Hepatocyte (in vitro differentiated cells): ENCODE measurements at regions not wholly inside any gene's neighbourhood (a gene's known extent, or its start where the extent isn't known, plus 50 kb on each side); places are given as distances from the start of the nearest gene placed in this dataset.
A peak's percentile ranks its signal among the peaks of the same experiment; 100 is the strongest.
"Not testable (repeated sequence)": the region's sequence is repeated elsewhere in the genome, so short reads cannot be mapped to it uniquely, and the experiment has no call there.

ENCODE experiments used
- DNase-seq: peaks from one replicate; pipeline ENCODE4 v3.0.0-alpha.2; 2016; ENCODE audit warnings: low spot score
- H2AFZ ChIP-seq: fragments of 200-600 bp; sonication (generic); 2 replicates; pipeline ENCODE4 v1.6.0; 2016; ENCODE audit warnings: antibody characterized with exemption, mild to moderate bottlenecking
- H3K27ac ChIP-seq: fragments of 200-600 bp; sonication (generic); 2 replicates; pipeline ENCODE4 v1.5.1; 2016; ENCODE audit warnings: mild to moderate bottlenecking
- H3K27me3 ChIP-seq: fragments of 200-600 bp; sonication (generic); 2 replicates; pipeline ENCODE4 v1.6.1; 2016
- H3K36me3 ChIP-seq: fragments of 200-600 bp; sonication (generic); replicated peaks from 2 replicates; pipeline ENCODE4 v1.5.1; 2016; ENCODE audit warnings: low read depth; ENCODE audit not compliant: insufficient read depth
- H3K4me1 ChIP-seq: fragments of 200-600 bp; sonication (generic); 2 replicates; pipeline ENCODE4 v1.5.1; 2016; ENCODE audit warnings: mild to moderate bottlenecking, moderate library complexity; ENCODE audit not compliant: insufficient read depth
- H3K4me2 ChIP-seq: fragments of 200-600 bp; sonication (generic); 2 replicates; pipeline ENCODE4 v1.6.0; 2016
- H3K4me3 ChIP-seq: fragments of 200-600 bp; sonication (generic); 2 replicates; pipeline ENCODE4 v1.5.1; 2016; ENCODE audit warnings: mild to moderate bottlenecking
- H3K79me2 ChIP-seq: fragments of 200-600 bp; sonication (generic); 2 replicates; pipeline ENCODE4 v1.6.0; 2017; ENCODE audit warnings: mild to moderate bottlenecking
- H3K9me2 ChIP-seq: fragments of 200-600 bp; sonication (generic); replicated peaks from 2 replicates; pipeline ENCODE4 v1.6.0; 2017; ENCODE audit warnings: mild to moderate bottlenecking; ENCODE audit not compliant: insufficient read depth
- H3K9me3 ChIP-seq: fragments of 200-600 bp; sonication (generic); 2 replicates; pipeline ENCODE4 v1.5.1; 2016; ENCODE audit warnings: low read depth, mild to moderate bottlenecking
- H4K20me1 ChIP-seq: fragments of 200-600 bp; sonication (generic); 2 replicates; pipeline ENCODE4 v1.6.0; 2016; ENCODE audit warnings: mild to moderate bottlenecking; ENCODE audit not compliant: insufficient read depth, poor library complexity, severe bottlenecking
- EZH2 ChIP-seq: fragments of 200-600 bp; sonication (generic); IDR thresholded peaks from 2 replicates; pipeline ENCODE4 v1.6.1; 2016; ENCODE audit warnings: antibody characterized with exemption, mild to moderate bottlenecking, borderline replicate concordance
- EZH2phosphoT487 ChIP-seq: fragments of 200-600 bp; sonication (generic); IDR thresholded peaks from one replicate; pipeline ENCODE4 v1.6.1; 2018; ENCODE audit warnings: antibody characterized with exemption, mild to moderate bottlenecking, low read depth, moderate library complexity; ENCODE audit not compliant: unreplicated experiment, severe bottlenecking
- WGBS: methylation state at CpG from one replicate; pipeline ENCODE4 v1.1.6; 2016; ENCODE audit warnings: low lambda C conversion rate; ENCODE audit errors: missing lambda C conversion rate; 5-methylcytosine and 5-hydroxymethylcytosine counted together
- TF ChIP-seq, protein P1 (sequence below): fragments of 200-600 bp; sonication (generic); IDR thresholded peaks from 2 replicates; pipeline ENCODE4 v1.5.1; 2016; ENCODE audit warnings: antibody characterized with exemption, mild to moderate bottlenecking; ENCODE audit not compliant: poor library complexity

DNA sequence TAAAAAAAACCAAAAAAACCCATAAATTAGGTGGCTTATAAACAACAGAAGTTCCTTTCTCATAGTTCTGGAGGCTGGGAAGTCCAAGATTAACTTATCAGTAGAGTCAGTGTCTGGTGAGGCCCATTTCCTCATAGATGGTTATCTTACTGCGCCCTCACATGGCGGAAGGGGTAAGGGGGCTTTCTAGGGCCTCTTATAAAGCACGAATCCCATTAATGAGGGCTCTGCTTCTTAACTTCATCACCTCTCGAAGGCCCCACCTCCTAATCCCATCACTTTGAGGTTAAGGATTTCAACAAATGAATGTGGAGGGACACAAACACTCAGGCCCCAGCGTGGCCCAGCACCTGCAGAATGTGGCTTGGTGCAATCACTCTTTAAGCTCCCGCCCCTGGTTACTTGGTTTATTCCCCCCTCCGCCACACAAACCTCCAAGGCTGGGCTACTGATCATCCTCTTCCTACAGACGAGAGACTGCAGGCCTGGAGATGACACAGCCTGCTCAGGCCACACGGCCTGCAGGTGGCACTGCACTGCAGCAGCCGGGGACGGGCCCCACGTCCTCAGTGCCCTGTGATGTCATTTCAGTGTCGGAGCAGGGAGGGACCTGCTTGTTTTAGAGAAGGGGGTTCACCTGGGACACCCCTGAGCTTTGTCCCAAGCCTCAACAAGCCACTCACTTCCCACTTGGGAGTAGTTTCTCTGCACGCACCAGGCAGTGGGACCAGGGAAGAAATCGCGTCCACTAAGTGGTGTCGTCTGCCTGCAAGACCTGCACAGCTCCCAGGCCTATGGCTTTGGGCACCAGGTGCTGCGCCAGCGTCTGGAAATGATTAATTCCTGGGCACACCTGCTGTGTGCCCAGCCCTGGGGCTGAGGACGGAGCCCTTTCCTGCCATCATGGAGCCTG lies 178.5 kb downstream of the NPIPB11 start:
- not testable (repeated sequence) for H4K20me1 ChIP-seq, H3K9me3 ChIP-seq, H3K36me3 ChIP-seq, H2AFZ ChIP-seq, H3K27me3 ChIP-seq, H3K4me2 ChIP-seq, H3K4me3 ChIP-seq, H3K79me2 ChIP-seq, H3K9me2 ChIP-seq
- Histone ChIP-seq H3K4me1 (peaks cover 13% of the 10 kb centered on the region), H3K27ac (peak overlapping the region; percentile 63)
- peak; percentile 82 for DNase-seq
- WGBS = 56% methylated on average over 19 of the region's 20 CpGs
- TF ChIP-seq, protein P1, sequence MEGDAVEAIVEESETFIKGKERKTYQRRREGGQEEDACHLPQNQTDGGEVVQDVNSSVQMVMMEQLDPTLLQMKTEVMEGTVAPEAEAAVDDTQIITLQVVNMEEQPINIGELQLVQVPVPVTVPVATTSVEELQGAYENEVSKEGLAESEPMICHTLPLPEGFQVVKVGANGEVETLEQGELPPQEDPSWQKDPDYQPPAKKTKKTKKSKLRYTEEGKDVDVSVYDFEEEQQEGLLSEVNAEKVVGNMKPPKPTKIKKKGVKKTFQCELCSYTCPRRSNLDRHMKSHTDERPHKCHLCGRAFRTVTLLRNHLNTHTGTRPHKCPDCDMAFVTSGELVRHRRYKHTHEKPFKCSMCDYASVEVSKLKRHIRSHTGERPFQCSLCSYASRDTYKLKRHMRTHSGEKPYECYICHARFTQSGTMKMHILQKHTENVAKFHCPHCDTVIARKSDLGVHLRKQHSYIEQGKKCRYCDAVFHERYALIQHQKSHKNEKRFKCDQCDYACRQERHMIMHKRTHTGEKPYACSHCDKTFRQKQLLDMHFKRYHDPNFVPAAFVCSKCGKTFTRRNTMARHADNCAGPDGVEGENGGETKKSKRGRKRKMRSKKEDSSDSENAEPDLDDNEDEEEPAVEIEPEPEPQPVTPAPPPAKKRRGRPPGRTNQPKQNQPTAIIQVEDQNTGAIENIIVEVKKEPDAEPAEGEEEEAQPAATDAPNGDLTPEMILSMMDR = peak; percentile 59

DNA sequence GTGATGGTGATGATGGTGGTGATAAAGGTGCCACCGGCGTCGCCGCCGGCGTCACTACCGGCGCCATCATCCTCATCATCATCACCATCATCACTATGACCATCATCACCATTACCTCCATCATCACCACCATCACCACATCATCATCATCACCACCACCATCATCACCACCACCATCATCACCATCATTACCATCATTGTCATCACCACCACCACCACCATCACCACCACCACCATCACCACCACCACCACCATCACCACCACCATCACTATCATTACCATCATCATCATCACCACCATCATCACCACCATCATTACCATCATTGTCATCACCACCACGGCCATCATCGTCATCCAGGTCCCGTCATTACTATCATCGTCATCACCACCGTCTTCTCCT lies 179.7 kb downstream of the NPIPB11 start:
- no peak overlapping the region for H2AFZ ChIP-seq
- DNase-seq = no peak
- no peaks in the 10 kb centered on the region for H3K36me3 ChIP-seq
- H3K4me3 ChIP-seq = no peak overlapping the region
- H3K4me2 ChIP-seq = no peak overlapping the region
- no peaks in the 10 kb centered on the region for H3K9me2 ChIP-seq
- H3K27ac ChIP-seq = no peak overlapping the region
- peaks cover 13% of the 10 kb centered on the region for H3K4me1 ChIP-seq
- TF ChIP-seq EZH2 (no peak), EZH2phosphoT487 (no peak)
- TF ChIP-seq, protein P1 = no peak
- no peaks in the 10 kb centered on the region for H4K20me1 ChIP-seq
- no CpG with 5 or more reads among the region's 13 CpGs for WGBS
- H3K27me3 ChIP-seq = no peaks in the 10 kb centered on the region
- no peaks in the 10 kb centered on the region for H3K79me2 ChIP-seq
- H3K9me3 ChIP-seq = no peaks in the 10 kb centered on the region

DNA sequence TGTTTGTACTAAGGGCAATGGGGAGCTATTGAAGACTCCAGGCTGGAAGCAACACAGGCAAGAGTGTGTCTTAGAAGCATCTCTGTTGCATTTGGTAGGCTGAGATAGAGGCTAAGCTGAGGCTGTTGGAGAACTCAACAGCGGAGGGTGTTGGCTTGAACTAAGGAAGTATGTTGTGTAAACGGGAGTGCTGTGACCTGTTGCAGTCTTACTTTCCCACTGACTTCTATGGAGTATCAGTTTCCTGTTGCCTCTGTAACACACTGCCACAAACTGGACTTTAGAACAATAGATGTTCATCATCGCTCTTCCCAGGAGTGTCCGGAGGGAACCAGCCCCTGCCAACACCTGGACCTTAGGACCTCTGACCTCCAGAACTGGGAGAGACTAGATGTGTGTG lies 181.8 kb downstream of the NPIPB11 start:
- whole genome bisulfite sequencing = 84% methylated on average over 4 of the region's 4 CpGs
- not testable (repeated sequence) for H3K4me3 ChIP-seq, H3K4me1 ChIP-seq, H3K27me3 ChIP-seq, H3K9me2 ChIP-seq, H3K27ac ChIP-seq, H2AFZ ChIP-seq, H3K36me3 ChIP-seq, H4K20me1 ChIP-seq, H3K79me2 ChIP-seq, DNase-seq, H3K4me2 ChIP-seq, H3K9me3 ChIP-seq

DNA sequence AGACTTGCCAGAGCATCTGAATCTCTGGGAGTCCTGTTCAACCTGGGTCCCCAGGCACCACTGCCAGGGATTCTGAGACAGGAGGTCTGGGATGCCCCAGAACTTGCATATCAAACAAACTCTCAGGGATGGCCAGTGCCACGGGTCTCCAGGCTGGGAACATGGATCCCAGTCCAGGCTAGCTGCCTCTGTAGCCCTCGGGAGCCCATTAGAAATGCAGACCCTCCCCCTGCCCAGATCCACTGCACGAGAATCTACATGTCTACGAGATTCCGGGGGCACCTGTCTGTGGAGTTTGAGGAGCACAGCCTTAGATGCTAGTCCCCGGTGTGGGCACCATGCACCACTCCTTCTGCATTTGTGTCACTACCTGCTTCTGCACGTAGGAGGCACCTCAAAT lies 183.9 kb downstream of the NPIPB11 start:
- H3K9me3 ChIP-seq, H3K27ac ChIP-seq, H3K4me2 ChIP-seq, H3K4me3 ChIP-seq, H2AFZ ChIP-seq, H3K36me3 ChIP-seq, H3K9me2 ChIP-seq, H3K79me2 ChIP-seq, H3K4me1 ChIP-seq, DNase-seq, H4K20me1 ChIP-seq, H3K27me3 ChIP-seq: not testable (repeated sequence)
- WGBS = 94% methylated on average over 7 of the region's 7 CpGs

DNA sequence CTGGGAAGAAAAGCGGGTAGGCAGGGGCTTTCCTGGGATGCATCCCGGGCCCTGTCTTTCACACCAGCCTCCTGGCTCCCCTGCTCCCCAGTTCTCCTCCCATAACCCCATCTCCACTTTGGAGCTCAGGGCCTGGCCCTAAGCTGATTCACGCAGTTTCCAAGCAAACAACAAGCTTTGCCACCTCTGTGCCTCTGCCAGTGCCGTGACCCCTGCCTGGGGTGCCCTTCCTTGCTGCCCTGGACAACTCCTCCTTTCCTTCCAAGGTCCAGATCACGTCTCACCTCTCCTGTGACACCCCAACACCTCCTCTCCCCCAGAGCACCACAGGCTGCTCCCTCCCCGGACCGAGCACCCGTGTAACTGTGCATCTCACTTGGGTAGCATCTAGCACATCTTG lies 184.5 kb downstream of the NPIPB11 start:
- not testable (repeated sequence) for H3K9me2 ChIP-seq, H3K27me3 ChIP-seq, DNase-seq, H3K9me3 ChIP-seq, H3K36me3 ChIP-seq, H3K4me3 ChIP-seq, H3K4me1 ChIP-seq, H4K20me1 ChIP-seq, H3K79me2 ChIP-seq, H3K4me2 ChIP-seq, H2AFZ ChIP-seq
- 84% methylated on average over 8 of the region's 8 CpGs for WGBS
- H3K27ac ChIP-seq = peak overlapping the region; percentile 68

DNA sequence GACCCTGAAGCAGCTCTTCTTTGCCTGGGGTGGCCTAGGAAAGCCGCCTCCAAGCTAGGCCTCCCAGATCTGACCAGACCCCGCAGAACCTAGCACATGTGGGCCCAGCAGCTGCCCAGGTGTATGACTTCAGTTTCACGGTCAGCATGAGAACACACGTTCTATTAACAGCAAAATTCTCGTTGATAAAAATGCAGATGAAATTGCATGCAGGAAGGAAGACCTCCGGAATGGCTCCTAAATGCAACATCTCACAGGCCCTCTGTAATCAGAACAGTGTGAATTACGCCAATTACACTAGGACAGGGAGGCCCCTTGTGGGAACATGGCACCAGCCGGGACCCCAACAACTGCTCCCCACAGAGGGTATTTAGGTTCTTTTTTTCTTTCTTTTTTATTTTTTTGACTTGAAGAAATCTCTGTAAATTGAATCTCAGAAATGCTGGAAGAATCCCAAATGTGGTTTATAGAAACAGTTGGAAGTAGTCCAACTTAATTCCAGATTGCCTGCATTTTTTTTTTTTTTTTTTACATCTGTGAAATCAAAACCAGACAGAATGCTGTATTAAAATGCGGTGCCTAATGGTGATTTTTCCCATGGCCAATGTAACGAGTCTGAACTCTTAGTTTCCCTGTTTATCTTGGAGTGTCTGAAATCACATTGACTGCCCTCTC lies 185.1 kb downstream of the NPIPB11 start:
- peak overlapping the region; percentile 73 for H3K27ac ChIP-seq
- H2AFZ ChIP-seq, H3K4me2 ChIP-seq, H3K36me3 ChIP-seq, DNase-seq, H3K27me3 ChIP-seq, H3K4me1 ChIP-seq, H3K79me2 ChIP-seq, H3K9me3 ChIP-seq, H3K9me2 ChIP-seq, H3K4me3 ChIP-seq, H4K20me1 ChIP-seq: not testable (repeated sequence)
- 51% methylated on average over 10 of the region's 10 CpGs for WGBS

DNA sequence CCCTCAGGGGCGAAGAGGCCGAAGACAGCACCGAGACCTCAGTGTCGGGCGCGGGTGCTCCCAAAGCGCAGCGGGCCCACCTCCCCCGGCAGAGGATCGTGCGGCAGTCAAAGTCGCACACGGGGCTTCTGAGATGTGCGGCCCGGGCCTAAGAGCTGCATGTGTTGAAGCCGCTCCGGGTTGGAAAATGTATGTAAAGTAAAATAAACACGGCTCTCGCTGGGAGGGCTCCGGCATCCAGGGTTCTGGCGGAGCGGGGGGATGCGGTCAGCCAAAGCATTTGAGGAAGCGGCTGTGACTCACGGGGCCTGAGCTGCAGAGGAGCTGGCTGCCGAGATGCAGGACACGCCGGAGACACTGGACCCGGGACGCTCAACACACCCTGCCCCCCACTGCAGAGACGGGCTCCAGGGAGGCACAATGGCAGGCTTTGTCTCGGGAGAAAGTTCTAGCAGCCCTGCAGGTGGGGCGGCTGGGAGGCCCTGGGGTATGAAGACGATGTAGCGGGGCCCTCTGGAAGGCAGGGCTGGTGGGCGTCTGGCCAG lies 185.8 kb downstream of the NPIPB11 start:
- H3K36me3 ChIP-seq, H3K4me3 ChIP-seq, H3K27me3 ChIP-seq, H3K4me2 ChIP-seq, H2AFZ ChIP-seq, H3K9me3 ChIP-seq, H3K4me1 ChIP-seq, H3K79me2 ChIP-seq, H4K20me1 ChIP-seq, H3K9me2 ChIP-seq: not testable (repeated sequence)
- H3K27ac ChIP-seq = peak overlapping the region; percentile 73
- WGBS = 80% methylated on average over 25 of the region's 36 CpGs
- peak; percentile 42 for DNase-seq
